ENCODE measurements at regions not wholly inside any gene's neighbourhood (a gene's known extent, or its start where the extent isn't known, plus 50 kb on each side); places are given as distances from the start of the nearest gene placed in this dataset.
"Not testable (repeated sequence)": the region's sequence is repeated elsewhere in the genome, so short reads cannot be mapped to it uniquely, and the experiment has no call there.

DNA sequence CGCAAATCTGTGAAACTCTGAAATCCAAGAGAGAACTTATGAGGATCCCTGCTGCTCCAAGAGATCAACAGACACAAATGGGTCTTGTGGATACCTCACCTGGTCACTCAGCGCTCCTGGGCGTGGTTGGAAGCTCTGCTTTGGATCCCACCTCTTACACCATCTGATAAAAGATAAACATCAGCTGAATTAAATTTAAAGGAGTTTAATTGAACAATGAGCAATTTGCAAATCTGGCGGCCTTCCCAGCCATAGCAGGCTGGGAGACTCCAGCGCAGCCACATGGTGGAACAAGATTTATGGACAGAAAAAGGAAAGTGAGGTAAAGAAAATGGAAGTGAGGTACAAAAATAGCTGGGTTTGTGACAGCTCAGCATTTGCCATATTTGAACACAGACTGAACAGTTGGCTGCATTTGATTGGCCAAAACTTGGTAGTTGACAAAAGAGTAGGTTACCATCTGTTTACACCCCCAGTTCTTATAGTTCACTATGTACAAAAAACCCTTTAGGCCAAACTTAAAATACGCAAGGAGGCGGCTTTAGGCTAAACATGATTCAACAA, 437.3 kb upstream of the NDST3 start:
- H3K9me3 Mint-ChIP-seq: peaks cover 2% of the 10 kb centered on the region
- H3K27ac Mint-ChIP-seq: no peak overlapping the region

DNA sequence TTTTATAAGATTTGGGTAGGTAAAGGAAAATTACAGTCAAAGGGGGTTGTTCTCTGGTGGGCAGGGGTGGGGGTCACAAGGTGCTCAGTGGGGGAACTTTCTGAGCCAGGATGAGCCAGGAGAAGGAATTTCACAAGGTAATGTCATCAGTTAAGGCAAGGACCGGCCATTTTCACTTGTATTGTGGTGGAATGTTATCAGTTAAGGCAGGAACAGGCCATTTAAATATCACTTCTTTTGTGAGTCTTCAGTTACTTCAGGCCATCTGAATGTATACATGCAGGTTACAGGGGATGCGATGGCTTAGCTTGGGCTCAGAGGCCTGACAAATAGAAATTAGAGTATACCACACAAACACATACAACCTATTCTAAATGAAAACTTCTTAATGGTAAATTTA, 434.9 kb upstream of the NDST3 start:
- not testable (repeated sequence) for H3K9me3 Mint-ChIP-seq; H3K4me1 Mint-ChIP-seq; H3K27ac Mint-ChIP-seq; H3K4me3 Mint-ChIP-seq; H3K27me3 Mint-ChIP-seq; ATAC-seq (ENCODE audit: low read depth); H3K36me3 Mint-ChIP-seq; DNase-seq (ENCODE audit: low spot score in 2 of 2)

More for the DNA sequence above, 437.3 kb upstream of the NDST3 start:
- Mint-ChIP-seq H3K36me3 (no peaks in the 10 kb centered on the region), H3K4me1 (no peaks in the 10 kb centered on the region), H3K27me3 (no peaks in the 10 kb centered on the region), H3K4me3 (no peak overlapping the region)
- ATAC-seq (ENCODE audit: low read depth) (no peak), DNase-seq (ENCODE audit: low spot score in 2 of 2) (no peak)

GRCh38 chr4:117600936-117601335, 433.4 kb upstream of the NDST3 start:
- H3K36me3 Mint-ChIP-seq; H3K9me3 Mint-ChIP-seq; H3K4me1 Mint-ChIP-seq; H3K4me3 Mint-ChIP-seq; H3K27me3 Mint-ChIP-seq; DNase-seq (ENCODE audit: low spot score in 2 of 2); ATAC-seq (ENCODE audit: low read depth); H3K27ac Mint-ChIP-seq: not testable (repeated sequence)

DNA sequence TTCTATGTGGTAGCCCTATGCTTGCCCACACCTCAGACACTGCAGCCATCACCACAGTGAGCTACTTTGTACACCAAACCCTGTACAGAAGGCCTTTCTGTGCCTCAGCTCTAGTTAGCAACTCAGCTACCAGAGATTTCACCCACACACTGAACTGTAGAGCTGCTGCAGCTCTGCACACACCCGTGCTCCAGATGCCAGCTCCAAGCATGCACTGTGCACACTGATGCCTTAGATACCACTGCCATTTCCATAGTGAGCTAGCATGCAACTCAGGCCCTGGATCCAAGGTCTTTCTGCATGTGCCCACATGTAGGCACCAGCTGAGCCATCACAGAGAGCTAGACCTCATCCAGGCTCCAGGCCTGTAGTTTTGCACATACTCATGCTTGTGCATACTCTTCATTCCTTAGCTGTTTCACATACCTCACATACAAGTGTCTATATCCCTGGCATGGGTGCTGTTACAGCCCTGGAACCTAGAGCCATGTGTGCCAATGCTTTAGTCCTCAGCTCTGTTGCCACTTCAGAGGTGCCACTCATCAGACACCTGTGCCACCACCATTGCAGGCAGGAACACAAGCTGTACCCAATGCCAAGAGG, 423.5 kb upstream of the NDST3 start:
- no peaks in the 10 kb centered on the region for H3K36me3 Mint-ChIP-seq
- no peaks in the 10 kb centered on the region for H3K4me1 Mint-ChIP-seq
- no peaks in the 10 kb centered on the region for H3K27me3 Mint-ChIP-seq
- H3K27ac Mint-ChIP-seq: no peak overlapping the region
- ATAC-seq (ENCODE audit: low read depth): no peak
- H3K9me3 Mint-ChIP-seq: peaks cover 7% of the 10 kb centered on the region
- H3K4me3 Mint-ChIP-seq: no peak overlapping the region
- no peak for DNase-seq (ENCODE audit: low spot score in 2 of 2)

GRCh38 chr4:117621673-117622072, 412.6 kb upstream of the NDST3 start:
- ATAC-seq (ENCODE audit: low read depth): no peak
- no peak overlapping the region for H3K4me3 Mint-ChIP-seq
- no peaks in the 10 kb centered on the region for H3K36me3 Mint-ChIP-seq
- H3K27me3 Mint-ChIP-seq: no peaks in the 10 kb centered on the region
- H3K4me1 Mint-ChIP-seq: no peaks in the 10 kb centered on the region
- peaks cover 1% of the 10 kb centered on the region for H3K9me3 Mint-ChIP-seq
- H3K27ac Mint-ChIP-seq: no peak overlapping the region
- DNase-seq (ENCODE audit: low spot score in 2 of 2): no peak

- Mint-ChIP-seq H3K36me3 (no peaks in the 10 kb centered on the region), H3K27ac (no peak overlapping the region), H3K9me3 (peaks cover 1% of the 10 kb centered on the region), H3K27me3 (no peaks in the 10 kb centered on the region), H3K4me1 (no peaks in the 10 kb centered on the region), H3K4me3 (no peak overlapping the region)
- ATAC-seq (ENCODE audit: low read depth) (no peak), DNase-seq (ENCODE audit: low spot score in 2 of 2) (no peak)
Observed at GRCh38 chr4:117623326-117623725, 411.0 kb upstream of the NDST3 start.

DNA sequence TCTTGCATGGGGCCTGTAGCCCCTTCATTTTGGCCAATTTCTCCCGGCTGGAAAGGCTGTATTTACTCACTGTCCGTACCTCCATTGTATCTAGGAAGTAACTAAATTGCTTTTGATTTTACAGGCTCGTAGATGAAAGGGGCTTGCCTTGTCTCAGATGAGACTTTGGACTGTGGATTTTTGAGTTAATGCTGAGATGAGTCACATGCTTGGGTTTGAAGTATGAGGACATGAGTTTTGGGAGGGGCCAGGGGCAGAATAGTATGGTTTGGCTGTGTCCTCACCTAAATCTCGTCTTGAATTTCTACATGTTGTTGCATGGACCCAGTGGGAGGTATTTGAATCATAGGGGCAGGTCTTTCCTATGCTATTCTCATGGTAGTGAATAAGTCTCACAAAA, 407.6 kb upstream of the NDST3 start:
- ATAC-seq (ENCODE audit: low read depth): no peak
- Mint-ChIP-seq H3K36me3 (no peaks in the 10 kb centered on the region), H3K4me1 (no peaks in the 10 kb centered on the region), H3K27ac (no peak overlapping the region), H3K27me3 (no peaks in the 10 kb centered on the region), H3K4me3 (no peak overlapping the region), H3K9me3 (no peaks in the 10 kb centered on the region)
- no peak for DNase-seq (ENCODE audit: low spot score in 2 of 2)

GRCh38 chr4:117634716-117635115, 399.6 kb upstream of the NDST3 start:
- no peak for ATAC-seq (ENCODE audit: low read depth)
- Mint-ChIP-seq H3K27me3 (no peaks in the 10 kb centered on the region), H3K9me3 (peaks cover 2% of the 10 kb centered on the region), H3K4me1 (no peaks in the 10 kb centered on the region), H3K4me3 (no peak overlapping the region), H3K36me3 (no peaks in the 10 kb centered on the region), H3K27ac (no peak overlapping the region)
- DNase-seq (ENCODE audit: low spot score in 2 of 2): no peak

DNA sequence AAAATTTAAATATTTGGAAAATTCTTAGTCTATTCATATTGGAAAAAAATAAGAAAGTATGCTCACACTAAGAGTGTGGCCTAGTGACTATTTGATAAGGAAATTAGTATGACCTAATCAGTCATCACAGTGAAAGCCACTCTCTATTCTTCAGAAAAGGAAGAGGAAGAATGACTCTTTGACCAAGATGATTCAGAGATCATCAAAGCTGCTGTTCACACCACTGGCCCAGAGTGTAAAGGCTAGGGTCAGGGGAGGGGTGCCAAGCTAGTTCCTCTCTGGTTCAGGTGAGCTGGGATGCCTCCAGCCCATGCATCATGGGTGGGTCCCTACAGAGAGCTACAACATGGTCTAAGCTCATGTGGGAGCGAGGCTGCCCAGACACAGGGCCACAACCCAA, 396.9 kb upstream of the NDST3 start:
- no peak for ATAC-seq (ENCODE audit: low read depth)
- DNase-seq (ENCODE audit: low spot score in 2 of 2): no peak
- Mint-ChIP-seq H3K27me3 (no peaks in the 10 kb centered on the region), H3K9me3 (peaks cover 3% of the 10 kb centered on the region), H3K4me1 (no peaks in the 10 kb centered on the region), H3K36me3 (no peaks in the 10 kb centered on the region), H3K27ac (no peak overlapping the region), H3K4me3 (no peak overlapping the region)

DNA sequence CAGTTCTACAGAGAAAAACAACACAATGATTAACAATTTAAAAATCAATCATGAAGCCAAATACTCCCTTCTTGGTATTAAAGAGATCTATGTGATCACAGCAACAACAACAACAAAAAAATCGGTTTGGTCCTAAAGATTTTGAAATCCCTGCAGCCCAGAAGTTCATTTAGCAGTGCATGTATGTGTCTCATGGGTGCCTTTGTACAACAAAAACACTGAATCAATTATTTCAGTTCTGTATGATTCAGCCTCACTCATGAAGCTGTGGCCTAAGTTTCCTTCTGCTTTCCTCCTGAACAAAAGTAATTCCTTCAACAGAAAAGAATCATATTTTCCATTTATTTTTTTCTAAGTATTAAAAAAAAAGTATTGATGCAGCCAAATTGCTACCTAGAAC, 393.4 kb upstream of the NDST3 start:
- Mint-ChIP-seq H3K27me3 (no peaks in the 10 kb centered on the region), H3K36me3 (no peaks in the 10 kb centered on the region), H3K4me3 (no peak overlapping the region), H3K27ac (no peak overlapping the region), H3K4me1 (no peaks in the 10 kb centered on the region), H3K9me3 (peaks cover 7% of the 10 kb centered on the region)
- ATAC-seq (ENCODE audit: low read depth): no peak
- DNase-seq (ENCODE audit: low spot score in 2 of 2): no peak

- H3K27ac Mint-ChIP-seq: no peak overlapping the region
- no peaks in the 10 kb centered on the region for H3K4me1 Mint-ChIP-seq
- H3K9me3 Mint-ChIP-seq: peaks cover 11% of the 10 kb centered on the region
- ATAC-seq (ENCODE audit: low read depth) (no peak), DNase-seq (ENCODE audit: low spot score in 2 of 2) (no peak)
- H3K36me3 Mint-ChIP-seq: no peaks in the 10 kb centered on the region
- H3K4me3 Mint-ChIP-seq: no peak overlapping the region
- no peaks in the 10 kb centered on the region for H3K27me3 Mint-ChIP-seq
Observed at GRCh38 chr4:117641519-117641918, 392.8 kb upstream of the NDST3 start.

DNA sequence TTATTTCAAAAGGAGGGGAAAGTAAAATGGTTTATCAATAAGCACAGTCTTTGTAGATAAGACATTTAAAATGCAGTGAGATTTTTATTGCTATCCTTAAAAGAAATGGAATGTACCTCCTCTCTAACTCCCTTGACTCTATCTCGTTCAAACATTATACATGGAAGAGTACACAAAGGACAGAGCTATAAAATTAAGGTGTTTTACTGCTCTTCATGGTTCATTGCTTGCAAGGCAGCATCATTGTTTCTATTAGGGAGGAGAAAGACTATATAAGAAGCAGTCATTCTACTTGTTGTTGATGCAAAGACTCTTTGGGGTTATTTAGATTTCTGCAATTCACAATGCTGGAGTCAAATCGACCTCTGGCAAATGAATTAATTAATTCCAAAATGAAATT, 380.2 kb upstream of the NDST3 start:
- no peaks in the 10 kb centered on the region for H3K27me3 Mint-ChIP-seq
- no peak overlapping the region for H3K27ac Mint-ChIP-seq

DNA sequence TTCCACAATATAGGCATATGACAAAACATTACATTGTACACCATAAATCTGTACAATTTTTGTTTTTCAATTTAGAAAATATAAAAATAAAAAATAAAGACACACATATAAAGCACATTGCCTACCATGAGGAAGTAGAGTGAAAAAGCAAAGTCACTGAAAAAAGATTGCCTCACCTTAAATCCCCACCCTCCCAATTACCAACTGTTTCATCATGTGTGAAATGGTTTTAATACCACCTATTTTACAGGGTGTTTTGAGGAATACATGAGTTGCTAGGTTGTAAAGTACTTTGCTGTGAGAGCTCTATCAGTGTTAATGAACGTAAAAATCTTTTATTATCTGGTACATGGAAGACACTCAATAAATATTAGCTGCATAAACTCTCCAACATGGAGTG, 373.6 kb upstream of the NDST3 start:
- peaks cover 4% of the 10 kb centered on the region for H3K9me3 Mint-ChIP-seq
- H3K4me1 Mint-ChIP-seq: no peaks in the 10 kb centered on the region
- H3K4me3 Mint-ChIP-seq: no peak overlapping the region
- DNase-seq (ENCODE audit: low spot score in 2 of 2): no peak
- H3K36me3 Mint-ChIP-seq: no peaks in the 10 kb centered on the region
- ATAC-seq (ENCODE audit: low read depth): no peak
- no peak overlapping the region for H3K27ac Mint-ChIP-seq
- H3K27me3 Mint-ChIP-seq: no peaks in the 10 kb centered on the region

More for the DNA sequence above, 380.2 kb upstream of the NDST3 start:
- ATAC-seq (ENCODE audit: low read depth) (no peak), DNase-seq (ENCODE audit: low spot score in 2 of 2) (no peak)
- Mint-ChIP-seq H3K36me3 (no peaks in the 10 kb centered on the region), H3K4me1 (no peaks in the 10 kb centered on the region), H3K9me3 (peaks cover 5% of the 10 kb centered on the region), H3K4me3 (no peak overlapping the region)

- Mint-ChIP-seq H3K27me3 (no peaks in the 10 kb centered on the region), H3K36me3 (no peaks in the 10 kb centered on the region)
- DNase-seq (ENCODE audit: low spot score in 2 of 2): no peak
Observed at GRCh38 chr4:117661091-117662072, 372.9 kb upstream of the NDST3 start.

More at GRCh38 chr4:117661091-117662072, 372.9 kb upstream of the NDST3 start:
- Mint-ChIP-seq H3K27ac (no peak overlapping the region), H3K9me3 (peaks cover 7% of the 10 kb centered on the region), H3K4me1 (no peaks in the 10 kb centered on the region), H3K4me3 (no peak overlapping the region)
- no peak for ATAC-seq (ENCODE audit: low read depth)
